Sigmoid colon (tissue), 6 donors: ENCODE measurements at regions not wholly inside any gene's neighbourhood (a gene's known extent, or its start where the extent isn't known, plus 50 kb on each side); places are given as distances from the start of the nearest gene placed in this dataset.

ENCODE experiments used
- DNase-seq: peaks from one replicate; pipeline ENCODE4 v3.0.0-alpha.2; 2019
- H3K27ac ChIP-seq, 4 donors: fragments of 200-600 bp; sonication (generic); one replicate each; pipeline ENCODE4 v1.5.1; 2016 to 2019; ENCODE audit warnings: mild to moderate bottlenecking in 1 of 4
- H3K27me3 ChIP-seq, 3 donors: fragments of 200-600 bp; sonication (generic); one replicate each; pipeline ENCODE4 v1.5.1; 2019; ENCODE audit warnings: mild to moderate bottlenecking in 1 of 3
- H3K36me3 ChIP-seq, 4 donors: fragments of 200-600 bp; sonication (generic); one replicate each; pipeline ENCODE4 v1.5.1; 2016 to 2019
- H3K4me1 ChIP-seq, 4 donors: fragments of 200-600 bp; sonication (generic); one replicate each; pipeline ENCODE4 v1.5.1; 2017 to 2019
- H3K4me3 ChIP-seq, 4 donors: fragments of 200-600 bp; sonication (generic); one replicate each; pipeline ENCODE4 v1.5.1; 2017 to 2019; ENCODE audit warnings: mild to moderate bottlenecking in 2 of 4, moderate library complexity in 1 of 4
- H3K9me3 ChIP-seq, 4 donors: fragments of 200-600 bp in 3 of 4; sonication (generic) in 3 of 4; one replicate each; pipeline versions ENCODE4 v1.5.1 to v1.6.1; 2013 to 2019
- CTCF ChIP-seq, 4 experiments: fragments of 450-650 bp in 3 of 4; fragments of 200-600 bp in 1 of 4; IDR thresholded peaks; one replicate each; pipeline ENCODE4 v1.5.1; 2016 to 2019; ENCODE audit warnings: antibody characterized with exemption in 4 of 4, mild to moderate bottlenecking in 3 of 4, moderate library complexity in 2 of 4
- EP300 ChIP-seq, 4 donors: sonication (generic); formaldehyde crosslinking; IDR thresholded peaks; one replicate each; pipeline ENCODE4 v1.6.1; 2017; ENCODE audit warnings: antibody characterized with exemption in 4 of 4
- POLR2A ChIP-seq, 2 donors: fragments of 450-650 bp; IDR thresholded peaks; one replicate each; pipeline ENCODE4 v1.6.1; 2016; ENCODE audit warnings: antibody characterized with exemption in 2 of 2, mild to moderate bottlenecking in 2 of 2, moderate library complexity in 2 of 2
- POLR2AphosphoS5 ChIP-seq, 4 donors: sonication (generic); formaldehyde crosslinking; IDR thresholded peaks; one replicate each; pipeline ENCODE4 v1.6.1; 2017; ENCODE audit warnings: antibody characterized with exemption in 4 of 4
- WGBS, 2 donors: extraction: QIAGEN DNeasy Blood & Tissue Kit; methylation state at CpG; one replicate each; pipeline ENCODE4 v1.1.7; 2013; 5-methylcytosine and 5-hydroxymethylcytosine counted together
- intact Hi-C: fragments of 100-400 bp; cut with DNase I; formaldehyde crosslinking; loops from one replicate; pipeline ENCODE4 v1.15.1; 2023
- donor health status: healthy with polysubstance abuse.
- donor health status: healthy.

- no peak overlapping the region for H3K27ac ChIP-seq
- no peaks in the 10 kb centered on the region for H3K9me3 ChIP-seq
- DNase-seq, result no peak
- 84 to 91% methylated on average over 2 of the region's 2 CpGs for WGBS, 2 donors
- no peaks in the 10 kb centered on the region for H3K27me3 ChIP-seq
- no peak overlapping the region for H3K4me3 ChIP-seq
- intact Hi-C loops, result no loop called here
- no peaks in the 10 kb centered on the region for H3K4me1 ChIP-seq
- no peak for TF ChIP-seq CTCF (IDR thresholded peaks at IDR 0.05)
- no peak for TF ChIP-seq EP300 (IDR thresholded peaks at IDR 0.05)
- TF ChIP-seq POLR2AphosphoS5 (IDR thresholded peaks at IDR 0.05), result no peak
- TF ChIP-seq POLR2A (IDR thresholded peaks at IDR 0.05), result no peak
- no peaks in the 10 kb centered on the region for H3K36me3 ChIP-seq
Measured at GRCh38 chr4:26001816-26002215, 87.8 kb downstream of the SMIM20 start.

- Histone ChIP-seq H3K36me3 (no peaks in the 10 kb centered on the region), H3K27me3 (no peaks in the 10 kb centered on the region), H3K4me3 (no peak overlapping the region), H3K4me1 (no peaks in the 10 kb centered on the region), H3K27ac (no peak overlapping the region), H3K9me3 (no peaks in the 10 kb centered on the region)
- TF ChIP-seq EP300 (IDR thresholded peaks at IDR 0.05), result no peak
- no peak for DNase-seq
- 73 to 78% methylated on average over 2 of the region's 2 CpGs for WGBS, 2 donors
- intact Hi-C loops, result no loop called here
Measured at GRCh38 chr4:26003056-26003455, 89.0 kb downstream of the SMIM20 start.

- Histone ChIP-seq H3K4me1 (no peaks in the 10 kb centered on the region), H3K27ac (no peak overlapping the region), H3K27me3 (no peaks in the 10 kb centered on the region), H3K36me3 (no peaks in the 10 kb centered on the region), H3K9me3 (no peaks in the 10 kb centered on the region), H3K4me3 (no peak overlapping the region)
- 88 to 96% methylated on average over 1 of the region's 1 CpG for WGBS, 2 donors
- DNase-seq, result no peak
- intact Hi-C loops, result no loop called here
- TF ChIP-seq CTCF (IDR thresholded peaks at IDR 0.05), result no peak
- TF ChIP-seq POLR2A (IDR thresholded peaks at IDR 0.05), result no peak
- no peak for TF ChIP-seq POLR2AphosphoS5 (IDR thresholded peaks at IDR 0.05)
- no peak for TF ChIP-seq EP300 (IDR thresholded peaks at IDR 0.05)
Measured at GRCh38 chr4:26004290-26004689, 90.3 kb downstream of the SMIM20 start.

DNA sequence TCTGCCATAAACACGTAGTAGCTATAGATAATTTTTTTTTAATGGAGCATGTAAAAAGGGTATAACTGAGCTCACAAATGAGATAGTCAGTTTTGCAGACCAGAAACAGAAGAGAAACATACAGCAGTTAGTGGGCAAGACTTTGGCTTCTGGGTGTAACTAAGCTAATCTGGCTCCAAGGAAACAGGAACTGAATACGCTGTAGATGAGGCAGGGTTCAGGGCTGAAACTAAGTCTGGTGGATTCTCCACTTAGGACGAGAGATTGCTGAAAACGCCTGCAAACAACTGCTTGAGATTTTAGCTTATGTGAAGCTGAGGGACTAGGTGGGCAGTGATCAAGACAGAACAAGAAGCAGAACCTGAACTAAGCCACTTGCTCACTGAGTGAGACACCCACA lies 91.7 kb downstream of the SMIM20 start:
- Histone ChIP-seq H3K4me1 (no peaks in the 10 kb centered on the region), H3K9me3 (no peaks in the 10 kb centered on the region), H3K36me3 (no peaks in the 10 kb centered on the region), H3K27ac (no peak overlapping the region), H3K4me3 (no peak overlapping the region), H3K27me3 (no peaks in the 10 kb centered on the region)
- intact Hi-C loops, result no loop called here
- TF ChIP-seq POLR2A (IDR thresholded peaks at IDR 0.05), result no peak
- no peak for DNase-seq
- 47 to 70% methylated on average over 4 of the region's 4 CpGs for WGBS, 2 donors

DNA sequence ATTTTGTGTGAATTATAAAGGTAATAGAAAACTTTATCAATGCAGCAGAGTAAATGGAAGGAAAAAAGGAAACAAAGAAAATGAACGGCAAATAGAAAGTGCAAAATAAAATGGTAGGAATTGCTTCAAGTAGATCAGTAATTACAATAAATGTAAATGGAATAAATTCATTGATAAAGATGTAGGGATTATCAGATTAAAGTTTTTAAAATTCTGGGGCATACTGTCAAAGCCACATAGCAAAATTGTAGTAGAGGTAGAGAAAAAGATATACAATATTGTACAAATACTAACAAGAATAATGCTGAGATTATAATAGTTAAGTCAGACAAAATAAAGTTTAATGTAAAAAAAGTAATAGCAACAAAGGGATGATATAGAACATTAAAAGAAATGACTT lies 94.7 kb downstream of the SMIM20 start:
- intact Hi-C loops, result no loop called here
- Histone ChIP-seq H3K36me3 (no peaks in the 10 kb centered on the region), H3K4me3 (no peak overlapping the region), H3K4me1 (no peaks in the 10 kb centered on the region), H3K9me3 (no peaks in the 10 kb centered on the region), H3K27me3 (no peaks in the 10 kb centered on the region), H3K27ac (no peak overlapping the region)
- DNase-seq, result no peak
- 0% methylated on average over 1 of the region's 1 CpG for WGBS, 2 donors
- TF ChIP-seq EP300 (IDR thresholded peaks at IDR 0.05) (no peak), CTCF (IDR thresholded peaks at IDR 0.05) (no peak), POLR2AphosphoS5 (IDR thresholded peaks at IDR 0.05) (no peak)

DNA sequence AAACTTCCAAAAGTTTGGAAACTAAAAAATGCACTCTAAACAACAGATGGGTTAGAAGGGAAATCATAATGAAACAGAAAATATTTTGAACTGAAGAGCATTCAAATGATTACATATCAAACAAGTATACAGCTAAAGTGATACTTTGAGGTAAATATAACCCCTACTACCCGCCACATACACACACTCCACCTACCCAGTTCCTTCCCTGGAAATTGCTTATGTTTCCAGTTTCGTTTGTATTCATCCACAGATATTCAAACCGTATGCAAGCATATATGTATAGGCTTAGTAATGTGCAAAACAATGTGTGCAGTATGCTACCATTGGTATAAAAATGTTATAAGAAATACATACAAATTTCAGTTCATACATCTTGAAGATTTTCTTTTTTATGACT lies 95.5 kb downstream of the SMIM20 start:
- DNase-seq, result no peak
- H3K4me3 ChIP-seq, result no peak overlapping the region
- intact Hi-C loops, result no loop called here
- no peaks in the 10 kb centered on the region for H3K9me3 ChIP-seq
- no peaks in the 10 kb centered on the region for H3K36me3 ChIP-seq
- TF ChIP-seq CTCF (IDR thresholded peaks at IDR 0.05) (no peak), POLR2A (IDR thresholded peaks at IDR 0.05) (no peak), EP300 (IDR thresholded peaks at IDR 0.05) (no peak), POLR2AphosphoS5 (IDR thresholded peaks at IDR 0.05) (no peak)
- peaks cover 0 to 5% (median 0%) of the 10 kb centered on the region in 4 donors for H3K4me1 ChIP-seq
- WGBS, 2 donors, result 77 to 79% methylated on average over 3 of the region's 3 CpGs
- no peaks in the 10 kb centered on the region for H3K27me3 ChIP-seq
- H3K27ac ChIP-seq, result no peak overlapping the region
